Spleen (tissue), 11 donors: ENCODE measurements at regions not wholly inside any gene's neighbourhood (a gene's known extent, or its start where the extent isn't known, plus 50 kb on each side); places are given as distances from the start of the nearest gene placed in this dataset.

Experiments used
- DNase-seq: peaks from one replicate; pipeline ENCODE4 v3.0.0-alpha.2; 2020
- H3K27ac ChIP-seq, 8 donors: fragments of 200-600 bp; sonication (generic) in 7 of 8; 1 replicate in 4 of 8; 2 replicates in 4 of 8; pipeline versions ENCODE4 v1.5.0 to v1.8.0; 2016 to 2021; ENCODE audit warnings: inconsistent platforms in 4 of 8, mild to moderate bottlenecking in 4 of 8, moderate library complexity in 1 of 8
- H3K27me3 ChIP-seq, 7 donors: fragments of 200-600 bp; sonication (generic) in 6 of 7; replicated peaks in 1 of 7; 1 replicate in 4 of 7; 2 replicates in 3 of 7; pipeline versions ENCODE4 v1.5.0 to v1.8.0; 2016 to 2021; ENCODE audit warnings: inconsistent platforms in 3 of 7, mild to moderate bottlenecking in 1 of 7
- H3K36me3 ChIP-seq, 6 donors: fragments of 200-600 bp; sonication (generic) in 5 of 6; 1 replicate in 4 of 6; 2 replicates in 2 of 6; pipeline versions ENCODE4 v1.5.0 to v1.8.0; 2016 to 2021; ENCODE audit warnings: inconsistent platforms in 2 of 6
- H3K4me1 ChIP-seq, 6 donors: fragments of 200-600 bp; sonication (generic) in 5 of 6; 1 replicate in 3 of 6; 2 replicates in 3 of 6; pipeline versions ENCODE4 v1.5.0 to v1.8.0; 2016 to 2021; ENCODE audit warnings: inconsistent platforms in 3 of 6
- H3K4me3 ChIP-seq, 8 donors: fragments of 200-600 bp; sonication (generic) in 7 of 8; 1 replicate in 4 of 8; 2 replicates in 4 of 8; pipeline versions ENCODE4 v1.5.0 to v1.8.0; 2016 to 2021; ENCODE audit warnings: inconsistent platforms in 4 of 8, mild to moderate bottlenecking in 4 of 8, moderate library complexity in 2 of 8
- H3K9me3 ChIP-seq, 8 donors: fragments of 200-600 bp; sonication (generic) in 7 of 8; 1 replicate in 4 of 8; 2 replicates in 4 of 8; pipeline versions ENCODE4 v1.5.0 to v1.8.0; 2016 to 2021; ENCODE audit warnings: inconsistent platforms in 4 of 8
- POLR2A ChIP-seq, 3 donors: fragments of 450-650 bp; IDR thresholded peaks; one replicate each; pipeline ENCODE4 v1.5.1; 2017; ENCODE audit warnings: antibody characterized with exemption in 3 of 3, mild to moderate bottlenecking in 1 of 3
- POLR2AphosphoS5 ChIP-seq, 3 donors: sonication (generic); formaldehyde crosslinking; IDR thresholded peaks; one replicate each; pipeline ENCODE4 v1.5.1; 2017; ENCODE audit warnings: antibody characterized with exemption in 3 of 3
- WGBS, 5 donors: extraction: QIAGEN DNeasy Blood & Tissue Kit in 3 of 5; methylation state at CpG; one replicate each; pipeline versions ENCODE4 v1.1.5 to v1.1.7; 2013 to 2018; 5-methylcytosine and 5-hydroxymethylcytosine counted together
- intact Hi-C: fragments of 100-400 bp; cut with DNase I; formaldehyde crosslinking; loops from one replicate; pipeline ENCODE4 v1.15.0; 2023; ENCODE audit warnings: low total_unique reads
- TF ChIP-seq, protein P1 (sequence below), 11 experiments: fragments of 200-600 bp in 7 of 11; fragments of 450-650 bp in 4 of 11; sonication (generic) in 4 of 11; IDR thresholded peaks in 8 of 11; conservative IDR thresholded peaks in 3 of 11; 1 replicate in 7 of 11; 2 replicates in 4 of 11; pipeline versions ENCODE4 v1.4.0 to v1.8.0; 2016 to 2021; ENCODE audit warnings: antibody characterized with exemption in 11 of 11, inconsistent platforms in 4 of 11, mild to moderate bottlenecking in 1 of 11
- donor health status: healthy with polysubstance abuse.
- donor health status: DM: no; HTN: no; CAD: no; lungs with moderate emphysema.
- donor health status: DM: no; HTN: no; CAD: no.
- donor health status: Bipolar disorder and iron deficiency.
- donor health status: healthy.
- donor health status: DM: no; HTN: no; CAD: no.
- donor health status: DM: yes; HTN: yes; CAD: no.

- 73 to 87% (median 80%) methylated on average over 3 of the region's 3 CpGs for WGBS, 5 donors
- peaks cover 0 to 8% (median 0%) of the 10 kb centered on the region in 6 donors for H3K4me1 ChIP-seq
- peaks cover 0 to 3% (median 0%) of the 10 kb centered on the region in 7 donors for H3K27me3 ChIP-seq
- DNase-seq, result no peak
- intact Hi-C loops, result no loop called here
- no peak overlapping the region for H3K27ac ChIP-seq
- no peaks in the 10 kb centered on the region for H3K36me3 ChIP-seq
- no peaks in the 10 kb centered on the region for H3K9me3 ChIP-seq
- TF ChIP-seq, protein P1, sequence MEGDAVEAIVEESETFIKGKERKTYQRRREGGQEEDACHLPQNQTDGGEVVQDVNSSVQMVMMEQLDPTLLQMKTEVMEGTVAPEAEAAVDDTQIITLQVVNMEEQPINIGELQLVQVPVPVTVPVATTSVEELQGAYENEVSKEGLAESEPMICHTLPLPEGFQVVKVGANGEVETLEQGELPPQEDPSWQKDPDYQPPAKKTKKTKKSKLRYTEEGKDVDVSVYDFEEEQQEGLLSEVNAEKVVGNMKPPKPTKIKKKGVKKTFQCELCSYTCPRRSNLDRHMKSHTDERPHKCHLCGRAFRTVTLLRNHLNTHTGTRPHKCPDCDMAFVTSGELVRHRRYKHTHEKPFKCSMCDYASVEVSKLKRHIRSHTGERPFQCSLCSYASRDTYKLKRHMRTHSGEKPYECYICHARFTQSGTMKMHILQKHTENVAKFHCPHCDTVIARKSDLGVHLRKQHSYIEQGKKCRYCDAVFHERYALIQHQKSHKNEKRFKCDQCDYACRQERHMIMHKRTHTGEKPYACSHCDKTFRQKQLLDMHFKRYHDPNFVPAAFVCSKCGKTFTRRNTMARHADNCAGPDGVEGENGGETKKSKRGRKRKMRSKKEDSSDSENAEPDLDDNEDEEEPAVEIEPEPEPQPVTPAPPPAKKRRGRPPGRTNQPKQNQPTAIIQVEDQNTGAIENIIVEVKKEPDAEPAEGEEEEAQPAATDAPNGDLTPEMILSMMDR (IDR thresholded peaks at IDR 0.05 in 8 of 11, conservative IDR thresholded peaks at IDR 0.05 in 3 of 11), result no peak
- TF ChIP-seq POLR2AphosphoS5 (IDR thresholded peaks at IDR 0.05), result no peak
- no peak overlapping the region for H3K4me3 ChIP-seq
Observed at GRCh38 chr6:139712830-139713229, 338.4 kb upstream of the CITED2 start.

DNA sequence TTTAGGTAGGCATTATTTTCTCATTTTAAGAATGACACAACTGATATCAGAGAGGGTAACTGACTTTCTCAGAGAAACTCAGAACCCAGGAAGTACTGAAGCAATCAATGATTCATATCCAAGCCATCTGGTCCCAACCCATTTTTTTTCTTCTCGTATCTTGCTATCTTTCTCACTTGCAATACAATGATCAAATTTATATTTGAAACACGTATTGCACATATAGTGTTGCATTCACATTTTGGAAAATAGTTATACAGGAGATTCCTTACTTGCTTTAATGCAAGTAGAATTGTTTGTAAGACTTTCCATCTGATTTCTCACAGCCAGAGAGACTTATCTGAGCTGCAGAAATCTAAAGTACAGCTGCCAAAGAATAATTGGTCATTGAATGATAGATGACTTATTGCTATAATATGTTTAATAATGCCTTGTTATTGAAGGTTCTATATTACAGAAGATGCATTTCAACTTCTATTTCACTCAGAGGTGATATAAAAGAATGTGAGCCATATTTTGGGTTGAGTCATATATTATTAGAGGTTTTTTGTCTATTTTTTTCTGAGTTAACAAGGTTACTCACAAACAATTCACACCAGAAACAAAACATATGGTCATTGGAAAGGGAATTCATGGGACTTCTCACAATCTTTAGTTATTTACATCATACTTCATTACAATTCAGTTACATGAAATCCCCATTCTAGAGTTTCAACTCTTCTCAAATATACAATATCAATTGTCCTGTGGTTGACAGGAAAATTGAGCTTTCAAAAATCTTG is 337.5 kb upstream of the CITED2 start:
- intact Hi-C loops, result no loop called here
- H3K27me3 ChIP-seq, result peaks cover 0 to 3% (median 0%) of the 10 kb centered on the region in 7 donors
- no peak for TF ChIP-seq POLR2AphosphoS5 (IDR thresholded peaks at IDR 0.05)
- TF ChIP-seq POLR2A (IDR thresholded peaks at IDR 0.05), result no peak

GRCh38 chr6:139710556-139710955 is 336.1 kb upstream of the CITED2 start:
- no peak overlapping the region for H3K27ac ChIP-seq
- peaks cover 0 to 8% (median 0%) of the 10 kb centered on the region in 6 donors for H3K4me1 ChIP-seq
- no peaks in the 10 kb centered on the region for H3K9me3 ChIP-seq
- TF ChIP-seq POLR2A (IDR thresholded peaks at IDR 0.05), result no peak
- TF ChIP-seq, protein P1 (IDR thresholded peaks at IDR 0.05 in 8 of 11, conservative IDR thresholded peaks at IDR 0.05 in 3 of 11), result no peak
- DNase-seq, result no peak
- intact Hi-C loops, result no loop called here
- H3K27me3 ChIP-seq, result peaks cover 0 to 3% (median 0%) of the 10 kb centered on the region in 7 donors
- no peaks in the 10 kb centered on the region for H3K36me3 ChIP-seq
- H3K4me3 ChIP-seq, result no peak overlapping the region

More for the DNA sequence above, 337.5 kb upstream of the CITED2 start:
- 79 to 85% (median 85%) methylated on average over 2 of the region's 2 CpGs for WGBS, 5 donors
- no peak for DNase-seq
- H3K27ac ChIP-seq, result no peak overlapping the region
- H3K36me3 ChIP-seq, result no peaks in the 10 kb centered on the region
- H3K9me3 ChIP-seq, result no peaks in the 10 kb centered on the region
- H3K4me1 ChIP-seq, result peaks cover 0 to 8% (median 0%) of the 10 kb centered on the region in 6 donors
- H3K4me3 ChIP-seq, result no peak overlapping the region

- intact Hi-C loops, result no loop called here
- H3K27ac ChIP-seq, result peak overlapping the region in 4 of 8 donors; percentile 16 to 48 (median 22)
- no peak for TF ChIP-seq POLR2A (IDR thresholded peaks at IDR 0.05)
- TF ChIP-seq, protein P1 (IDR thresholded peaks at IDR 0.05 in 8 of 11, conservative IDR thresholded peaks at IDR 0.05 in 3 of 11), result no peak
- no peak for TF ChIP-seq POLR2AphosphoS5 (IDR thresholded peaks at IDR 0.05)
Observed at GRCh38 chr6:139708337-139709199, 334.1 kb upstream of the CITED2 start.

More at GRCh38 chr6:139708337-139709199, 334.1 kb upstream of the CITED2 start:
- H3K36me3 ChIP-seq, result no peaks in the 10 kb centered on the region
- peaks cover 0 to 3% (median 0%) of the 10 kb centered on the region in 7 donors for H3K27me3 ChIP-seq
- no peak for DNase-seq
- H3K4me3 ChIP-seq, result no peak overlapping the region
- peaks cover 0 to 6% (median 0%) of the 10 kb centered on the region in 8 donors for H3K9me3 ChIP-seq
- 65 to 88% (median 69%) methylated on average over 6 of the region's 6 CpGs for WGBS, 5 donors
- peaks cover 0 to 8% (median 0%) of the 10 kb centered on the region in 6 donors for H3K4me1 ChIP-seq
